GM19397 (cell line): ENCODE measurements at regions not wholly inside any gene's neighbourhood (a gene's known extent, or its start where the extent isn't known, plus 50 kb on each side); places are given as distances from the start of the nearest gene placed in this dataset.
"Not testable (repeated sequence)": the region's sequence is repeated elsewhere in the genome, so short reads cannot be mapped to it uniquely, and the experiment has no call there.

Experiments
- ATAC-seq: cut with Tn5 transposase; IDR thresholded peaks from one replicate; pipeline ENCODE4 v1.9.1; 2021; ENCODE audit warnings: mild to moderate bottlenecking, moderate library complexity; ENCODE audit not compliant: unreplicated experiment

DNA sequence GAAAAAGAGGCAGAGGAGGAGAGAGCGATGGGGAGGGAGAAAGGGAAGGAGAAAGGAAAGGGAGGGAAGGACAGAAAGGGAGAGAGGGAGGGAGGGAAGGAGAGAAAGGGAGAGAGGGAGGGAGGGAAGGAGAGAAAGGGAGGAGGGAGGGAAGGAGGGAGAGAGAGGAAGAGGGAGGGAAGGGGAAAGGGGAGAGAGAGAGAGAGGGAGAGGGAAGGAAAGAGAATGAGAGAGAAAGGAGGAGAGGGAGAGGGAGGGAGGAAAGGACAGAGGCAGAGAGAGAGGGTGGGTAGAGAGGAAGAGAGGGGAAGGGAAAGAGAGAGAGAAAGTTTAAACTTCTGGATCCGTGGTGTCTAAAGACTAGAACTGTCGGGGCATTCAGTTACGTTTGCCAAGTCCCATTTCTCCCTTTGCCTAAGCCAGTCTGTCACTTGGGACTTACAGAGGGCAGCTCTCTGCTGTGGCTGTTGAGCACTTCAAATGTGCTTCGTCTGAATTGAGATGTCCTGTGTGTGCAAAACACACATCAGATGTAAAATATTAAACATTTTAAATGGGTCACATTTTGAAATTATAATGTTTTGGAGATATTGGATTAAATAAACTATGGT, 62.6 kb downstream of the PLXNA1 start:
- no peak for ATAC-seq

DNA sequence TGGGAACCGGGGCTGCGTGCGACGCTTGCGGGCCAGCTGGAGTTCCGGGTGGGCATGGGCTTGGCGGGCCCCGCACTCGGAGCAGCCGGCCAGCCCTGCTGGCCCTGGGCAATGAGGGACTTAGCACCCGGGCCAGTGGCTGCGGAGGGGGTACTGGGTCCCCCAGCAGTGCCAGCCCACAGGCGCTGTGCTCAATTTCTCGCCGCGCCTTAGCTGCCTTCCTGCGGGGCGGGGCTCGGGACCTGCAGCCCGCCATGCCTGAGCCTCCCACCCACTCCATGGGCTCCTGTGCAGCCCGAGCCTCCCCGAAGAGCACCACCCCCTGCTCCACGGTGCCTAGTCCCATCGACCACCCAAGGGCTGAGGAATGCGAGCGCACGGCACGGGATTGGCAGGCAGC, 63.8 kb downstream of the PLXNA1 start:
- ATAC-seq, result not testable (repeated sequence)

DNA sequence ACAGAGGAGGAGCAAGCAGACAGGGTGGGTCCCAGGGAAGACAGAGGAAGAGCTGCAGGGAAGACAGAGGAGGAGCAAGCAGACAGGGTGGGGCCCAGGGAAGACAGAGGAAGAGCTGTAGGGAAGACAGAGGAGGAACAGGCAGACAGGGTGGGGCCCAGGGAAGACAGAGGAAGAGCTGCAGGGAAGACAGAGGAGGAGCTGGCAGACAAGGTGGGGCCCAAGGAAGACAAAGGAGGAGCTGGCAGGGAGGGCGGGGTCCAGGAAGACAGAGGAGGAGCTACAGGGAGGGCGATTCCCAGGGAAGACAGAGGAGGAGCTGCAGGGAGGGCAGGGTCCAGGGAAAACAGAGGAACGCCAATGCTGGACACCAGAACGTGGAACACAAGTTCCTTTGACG, 66.5 kb downstream of the PLXNA1 start:
- no peak for ATAC-seq

DNA sequence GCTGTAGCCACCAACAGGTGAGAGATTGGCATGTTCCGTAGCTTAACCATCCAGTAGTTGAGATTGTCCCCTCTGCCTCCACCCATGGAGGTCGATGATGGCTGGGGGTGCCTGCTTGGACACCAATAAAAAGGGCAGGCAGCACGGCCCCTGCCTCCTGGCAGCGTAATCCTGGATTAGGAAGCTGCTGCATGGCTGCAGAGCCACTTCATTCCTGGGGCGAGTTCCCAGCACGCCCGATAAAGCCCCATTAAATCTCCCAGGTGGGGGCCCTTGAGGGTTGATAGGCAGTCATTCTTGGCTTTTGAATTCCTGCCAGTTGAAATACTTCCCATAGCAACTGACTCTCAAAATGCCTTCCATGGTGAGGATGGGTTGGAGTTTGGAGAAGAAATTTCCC, 67.8 kb downstream of the PLXNA1 start:
- no peak for ATAC-seq

DNA sequence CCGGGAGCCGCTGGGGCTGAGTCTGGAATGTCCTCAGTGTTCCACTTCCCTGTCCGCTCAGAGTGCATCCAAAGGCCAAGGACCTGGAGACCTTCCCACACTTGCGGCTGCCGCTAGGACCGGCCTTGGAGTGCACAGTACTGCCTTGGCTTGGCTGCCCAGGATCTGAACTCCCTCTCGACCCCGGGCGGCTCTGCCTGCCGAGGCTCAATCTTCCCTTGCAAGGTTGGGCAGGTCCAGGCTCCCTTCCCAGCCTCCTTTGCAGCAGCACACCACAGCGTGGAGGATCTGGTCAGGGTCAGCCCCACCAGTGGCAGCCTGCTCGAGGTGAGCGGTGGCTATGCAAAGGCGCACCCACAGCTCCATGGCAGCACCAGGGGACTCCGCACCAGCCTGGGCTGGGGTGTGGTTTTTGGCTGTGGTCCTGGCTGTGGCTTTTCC, 69.2 kb downstream of the PLXNA1 start:
- ATAC-seq, result no peak

DNA sequence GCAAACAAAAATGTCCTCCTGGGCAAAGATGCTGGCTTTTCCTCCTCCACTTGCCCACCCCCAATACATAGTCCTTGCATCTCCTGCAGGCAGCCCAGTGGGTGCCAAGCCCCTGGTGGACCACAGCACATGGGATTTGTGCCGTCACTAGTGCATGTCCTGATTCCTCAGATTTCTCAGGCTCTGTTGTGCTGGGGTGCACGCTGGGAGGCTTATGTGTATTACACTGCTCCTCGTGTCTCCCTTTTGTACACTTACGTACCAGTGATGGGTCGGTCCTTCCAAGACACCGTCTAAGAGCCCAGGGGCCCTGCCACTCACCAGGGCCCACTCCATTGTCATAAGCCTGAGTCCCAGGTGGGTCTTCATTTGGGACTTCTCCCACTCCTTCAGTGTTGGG, 70.1 kb downstream of the PLXNA1 start:
- ATAC-seq, result no peak

DNA sequence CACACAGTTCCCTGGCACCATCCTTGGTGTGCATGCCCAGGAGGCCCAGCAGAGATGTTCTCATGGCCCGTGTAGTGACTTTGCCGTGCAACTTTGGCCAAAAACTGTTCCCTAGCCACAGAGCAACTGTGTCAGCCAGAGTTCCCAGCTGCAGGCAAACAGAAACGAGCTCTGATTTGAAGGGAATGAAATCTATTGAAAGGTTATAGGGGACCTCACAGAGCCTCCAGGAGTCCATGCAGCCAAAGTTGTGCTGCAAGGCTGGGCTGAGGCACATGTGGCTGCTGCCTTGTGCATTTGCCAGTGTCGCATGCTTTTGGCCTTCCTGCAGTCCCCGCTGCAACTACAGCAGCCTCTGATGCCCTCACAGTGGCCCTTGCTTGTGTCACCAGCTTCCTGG, 70.5 kb downstream of the PLXNA1 start:
- ATAC-seq, result no peak

DNA sequence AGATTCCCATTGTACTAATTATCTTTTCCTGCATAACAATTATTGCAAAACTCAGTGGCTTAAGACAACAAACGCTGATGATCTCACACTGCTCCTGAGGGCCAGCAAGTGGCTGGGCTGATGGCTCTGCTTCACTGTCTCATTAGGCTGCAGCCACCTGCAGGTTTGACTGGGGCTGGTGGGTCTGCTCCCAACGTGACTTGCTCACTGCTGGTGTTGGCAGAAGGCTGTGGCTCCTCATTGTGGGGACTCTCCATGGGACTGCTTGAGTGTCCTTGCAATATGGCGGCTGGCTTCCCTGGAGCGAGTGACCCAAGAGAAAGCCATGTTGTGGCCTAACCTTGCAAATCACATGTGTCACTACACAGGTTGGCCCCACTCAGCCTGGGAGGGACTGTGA, 71.1 kb downstream of the PLXNA1 start:
- no peak for ATAC-seq

DNA sequence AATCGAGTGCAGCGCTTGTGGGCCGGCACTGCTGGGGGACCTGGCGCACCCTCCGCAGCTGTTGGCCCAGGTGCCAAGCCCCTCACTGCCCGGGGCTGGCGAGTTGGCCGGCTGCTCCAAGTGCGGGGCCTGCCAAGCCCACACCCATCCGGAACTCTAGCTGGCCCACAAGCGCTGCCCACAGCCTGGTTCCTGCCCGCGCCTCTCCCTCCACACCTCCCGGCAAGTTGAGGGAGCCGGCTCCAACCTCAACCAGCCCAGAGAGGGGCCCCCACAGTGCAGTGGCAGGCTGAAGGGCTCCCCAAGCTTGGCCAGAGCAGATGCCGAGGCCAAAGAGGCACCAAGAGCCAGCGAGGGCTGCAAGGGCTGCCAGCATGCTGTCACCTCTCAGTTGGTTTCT, 73.4 kb downstream of the PLXNA1 start:
- no peak for ATAC-seq

DNA sequence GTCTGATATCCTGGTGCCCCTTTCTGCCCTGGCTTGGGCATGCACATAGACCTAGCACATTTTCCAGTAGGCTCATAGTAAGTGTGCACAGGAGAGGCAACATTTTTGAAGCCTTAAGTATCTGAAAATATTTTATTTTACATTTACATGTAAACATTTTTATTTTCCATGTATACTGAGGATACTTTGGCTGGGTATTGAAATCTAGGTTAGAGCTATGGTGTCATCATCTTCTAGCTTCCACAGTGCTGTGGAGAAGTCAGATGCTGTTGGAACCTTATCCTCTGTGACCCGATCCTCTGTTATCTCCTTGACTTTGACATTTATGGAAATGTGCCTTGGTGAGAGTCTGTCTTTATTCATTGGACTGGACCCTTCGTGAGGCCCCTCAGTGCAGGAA, 74.1 kb downstream of the PLXNA1 start:
- ATAC-seq, result no peak

DNA sequence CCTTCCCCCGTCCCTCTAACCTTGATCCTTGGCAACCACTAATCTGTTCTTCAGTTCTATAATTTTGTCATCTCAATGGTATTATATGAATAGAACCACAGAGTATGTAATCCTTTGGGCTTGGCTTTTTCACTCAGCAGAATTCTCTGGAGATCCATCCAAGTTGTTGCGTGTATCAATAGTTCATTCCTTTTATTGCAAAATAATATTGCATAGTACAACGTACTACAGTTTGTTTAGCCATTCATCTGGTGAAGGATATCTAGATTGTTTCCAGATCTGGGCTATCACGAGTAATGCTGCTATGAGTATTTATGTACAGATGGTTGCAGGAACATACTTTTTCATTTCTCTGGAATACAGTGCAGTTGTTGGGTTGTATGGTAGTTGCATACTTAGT, 76.2 kb downstream of the PLXNA1 start:
- no peak for ATAC-seq

DNA sequence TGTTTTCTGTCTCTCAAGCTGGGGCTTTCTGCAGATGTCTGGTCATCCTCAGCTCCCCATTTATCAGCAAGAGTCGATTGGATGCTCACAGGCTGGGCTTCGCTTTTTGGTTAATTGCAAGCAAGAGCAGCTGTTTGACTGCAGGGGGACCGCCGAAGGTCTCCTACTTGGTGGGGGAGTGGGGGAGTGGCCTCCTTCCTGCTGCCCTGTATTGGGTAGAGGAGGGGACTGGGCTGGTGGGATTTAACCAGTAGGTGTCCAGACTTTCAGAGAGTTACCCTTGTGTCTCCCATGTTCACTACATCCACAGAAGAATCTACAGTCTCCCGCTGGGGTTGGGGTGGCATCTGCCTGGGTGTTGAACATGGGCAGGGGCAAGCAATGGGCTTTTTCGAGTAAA, 78.7 kb downstream of the PLXNA1 start:
- no peak for ATAC-seq

DNA sequence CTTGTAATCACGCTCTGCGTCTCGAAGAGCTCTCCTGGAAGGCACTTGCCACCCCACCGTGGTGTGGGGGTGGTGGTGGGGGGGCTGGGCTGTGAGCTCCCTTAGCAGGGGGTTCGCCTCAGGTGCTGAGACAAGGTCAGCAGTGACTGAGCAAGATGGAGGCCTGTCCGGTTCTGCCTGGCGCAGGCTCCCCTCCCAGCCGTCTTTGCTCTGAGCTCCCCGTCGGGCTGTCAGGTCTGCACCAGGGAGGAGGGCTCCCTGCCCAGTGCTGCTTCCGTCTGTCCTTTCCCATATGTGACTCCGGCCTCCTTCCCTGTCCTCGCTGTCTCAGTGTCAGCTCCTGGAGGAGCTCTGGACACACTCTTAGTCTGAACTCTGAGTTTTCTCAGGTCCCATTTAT, 80.0 kb downstream of the PLXNA1 start:
- ATAC-seq, result no peak

DNA sequence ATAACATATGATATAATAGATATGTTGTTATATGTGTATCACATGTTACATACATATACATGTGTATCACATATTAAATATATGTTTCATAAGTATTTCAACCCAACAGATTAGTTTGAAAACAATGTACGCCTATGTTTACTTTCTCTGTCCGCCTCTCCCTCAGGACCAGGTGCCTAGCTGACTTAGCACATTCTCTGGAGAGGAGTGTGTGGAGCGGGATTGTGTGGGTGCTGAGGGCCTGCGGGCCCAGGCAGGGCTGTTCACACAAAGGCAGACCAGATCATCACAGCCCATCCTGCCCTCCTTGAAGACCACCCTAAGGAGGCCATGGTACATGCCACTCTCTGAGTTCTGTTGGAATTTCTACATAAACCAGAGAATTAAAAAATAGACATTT, 81.0 kb downstream of the PLXNA1 start:
- no peak for ATAC-seq

DNA sequence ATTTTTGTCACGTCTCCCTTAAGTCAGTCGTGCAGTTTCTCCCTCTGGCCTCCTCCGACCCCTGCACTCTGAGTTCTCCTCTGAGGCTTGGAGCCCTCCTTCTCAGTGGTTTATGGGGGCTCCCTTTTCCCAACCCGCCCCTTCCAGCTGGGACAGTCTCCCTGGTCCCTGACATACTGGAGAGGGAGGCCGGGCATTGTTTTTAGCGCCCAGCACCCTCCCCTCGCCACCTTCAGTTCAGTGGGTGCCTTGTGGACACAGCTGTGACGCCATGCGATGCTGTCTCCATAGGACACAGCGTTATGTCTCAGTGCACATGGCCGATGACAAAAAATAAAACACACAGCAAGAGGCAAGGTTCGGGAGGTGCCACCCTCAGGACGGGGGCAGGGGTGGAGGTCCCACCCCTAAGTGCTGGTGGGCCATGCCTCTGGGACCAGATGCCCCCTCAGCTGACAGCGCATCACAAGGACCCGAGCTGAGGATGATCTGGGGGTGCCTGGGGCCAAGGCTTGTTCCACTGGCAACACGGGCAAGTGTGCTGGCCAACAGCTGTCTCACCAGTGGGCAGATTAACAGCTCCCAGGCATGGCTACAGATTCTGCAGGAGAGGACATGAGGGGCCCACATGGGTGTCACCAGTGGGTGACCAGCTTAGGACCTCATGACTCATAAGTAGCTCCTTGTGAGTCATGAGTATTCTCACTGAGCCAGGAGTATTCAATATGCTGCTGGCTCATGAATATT, 81.6 kb downstream of the PLXNA1 start:
- no peak for ATAC-seq

DNA sequence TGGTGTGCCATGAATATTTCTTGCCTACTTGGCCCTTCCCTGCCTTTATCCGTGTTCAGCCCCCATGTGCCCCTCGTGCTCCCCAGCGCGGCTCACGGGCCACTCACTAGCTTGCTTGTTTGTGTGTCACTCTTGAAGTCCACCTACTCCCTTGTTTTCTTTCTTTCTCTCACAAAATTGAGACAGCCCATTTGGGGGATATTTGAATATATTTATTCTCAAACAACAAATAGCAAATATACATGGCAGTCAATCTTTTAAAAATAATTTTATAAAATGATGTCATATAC, 82.2 kb downstream of the PLXNA1 start:
- ATAC-seq, result no peak

DNA sequence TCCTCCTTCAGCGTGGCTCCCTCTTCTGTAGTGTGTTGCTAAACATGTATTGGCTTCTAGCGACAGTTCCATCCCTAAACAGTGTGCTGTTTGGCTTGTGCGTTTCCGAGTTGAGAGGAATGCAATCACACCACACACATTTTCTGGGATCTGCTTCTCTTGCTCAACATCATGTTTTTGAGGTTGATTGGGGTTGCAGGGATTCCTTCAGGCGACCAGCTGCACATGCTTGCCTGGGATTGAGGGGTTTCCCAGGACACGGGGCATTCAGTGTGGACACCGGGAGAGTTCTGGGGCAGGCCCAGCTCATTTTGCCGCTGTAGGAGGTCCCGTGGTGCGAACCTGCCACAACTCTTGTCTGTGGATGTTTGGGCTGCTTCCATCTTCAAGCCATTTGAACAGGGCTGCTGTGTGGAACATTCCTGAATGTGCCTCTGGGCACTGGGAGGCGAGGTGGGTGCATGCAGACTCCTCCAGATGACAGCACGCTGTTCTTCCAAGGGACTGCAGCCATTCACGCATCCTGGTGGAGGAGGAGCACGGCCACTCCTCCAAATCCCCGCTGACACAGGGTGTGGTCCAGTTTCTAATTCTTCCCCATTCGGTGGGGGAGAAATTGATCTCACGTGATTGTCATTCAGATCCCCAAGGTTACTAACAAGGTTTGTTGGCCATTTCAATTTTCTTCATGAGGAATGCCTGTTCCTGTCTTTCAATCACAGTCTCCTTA, 82.8 kb downstream of the PLXNA1 start:
- ATAC-seq, result no peak

DNA sequence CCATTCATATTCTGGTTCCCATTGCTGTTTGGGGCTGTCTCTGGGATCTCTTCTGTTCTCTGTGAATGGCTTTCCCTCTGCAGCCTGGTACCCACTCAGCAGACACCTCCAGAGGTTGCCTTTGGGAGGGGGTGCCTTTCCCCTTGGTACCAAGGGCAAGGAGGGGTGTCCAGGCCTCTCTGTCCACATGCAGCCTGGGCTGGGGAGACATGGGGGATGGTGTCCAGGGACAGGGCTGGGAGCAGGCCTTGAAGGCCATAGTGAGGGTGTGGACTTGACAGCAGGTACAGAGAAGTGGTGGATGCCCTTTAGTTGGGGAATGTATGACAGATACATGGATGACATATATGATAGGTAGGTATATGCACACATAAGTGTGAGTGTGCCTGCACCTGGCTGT, 83.7 kb downstream of the PLXNA1 start:
- ATAC-seq, result no peak

DNA sequence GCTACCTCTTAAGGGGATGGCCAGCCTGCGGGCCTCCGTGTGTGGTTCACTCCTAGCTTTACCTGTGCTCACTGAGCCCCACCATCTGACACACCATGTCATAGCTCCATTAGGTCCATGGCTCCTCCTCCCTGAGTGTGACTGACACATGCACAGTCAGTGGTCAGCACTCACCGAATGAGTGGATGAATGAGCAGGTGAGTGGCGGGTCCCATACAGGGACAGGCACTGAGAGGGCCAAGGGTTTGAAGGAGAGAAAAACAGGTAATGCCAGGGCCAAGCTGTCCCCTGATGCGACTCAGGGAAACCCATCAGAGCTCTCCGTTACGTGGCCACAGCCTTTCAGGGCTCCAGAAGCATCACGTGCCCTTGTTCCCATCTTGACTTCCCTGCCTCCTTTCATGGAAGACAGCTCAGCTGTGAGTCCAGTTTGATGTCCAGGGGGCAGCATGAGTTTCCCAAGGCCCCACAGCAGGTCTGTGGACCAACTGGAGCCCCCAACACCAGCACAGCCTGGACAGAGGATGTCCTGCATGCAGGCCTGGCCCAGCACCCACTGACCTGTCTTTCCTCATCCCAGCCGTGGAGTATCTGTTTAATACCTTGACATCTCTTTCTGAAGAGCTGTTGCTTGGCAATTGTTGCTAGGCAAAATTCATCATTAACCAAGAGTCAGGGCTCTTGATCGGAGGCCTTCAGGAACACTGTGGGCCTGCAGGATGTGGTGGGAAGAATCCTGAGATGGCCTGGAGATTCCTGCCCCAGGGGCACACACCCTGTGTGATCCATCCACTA, 84.4 kb downstream of the PLXNA1 start:
- no peak for ATAC-seq

DNA sequence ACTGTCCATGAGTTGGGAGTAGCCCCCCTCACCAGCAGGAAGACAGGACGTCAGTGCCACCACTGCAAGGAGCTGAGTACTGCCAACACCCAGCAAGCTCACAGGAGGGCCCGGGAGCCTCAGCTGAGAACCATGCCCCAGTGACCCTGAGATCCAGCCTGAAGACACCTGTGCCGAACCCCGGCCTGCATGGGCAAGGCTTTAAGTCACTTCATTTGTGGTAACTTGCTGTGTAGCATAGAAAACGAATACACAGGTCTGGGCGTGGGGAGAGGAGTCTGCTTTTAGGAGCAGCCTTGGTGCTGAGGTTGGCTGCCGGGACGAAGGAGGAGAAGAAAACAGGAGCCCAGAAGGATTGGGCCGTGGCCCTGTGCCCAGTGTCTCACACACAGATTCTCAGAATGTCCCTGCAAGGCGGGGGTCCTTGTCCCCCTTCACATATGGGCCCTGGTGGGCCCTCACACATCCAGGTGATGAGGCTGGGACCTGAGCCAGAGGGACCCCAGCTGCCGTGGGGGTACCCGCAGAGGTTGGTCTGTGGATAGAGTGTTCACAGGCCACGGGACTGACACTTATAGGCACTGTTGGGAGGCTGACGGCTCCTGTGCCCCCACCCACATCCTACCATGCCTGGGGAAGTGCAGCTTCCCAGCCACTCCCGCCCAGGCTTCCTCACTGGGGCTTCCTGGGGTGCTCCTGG, 85.3 kb downstream of the PLXNA1 start:
- ATAC-seq, result no peak

DNA sequence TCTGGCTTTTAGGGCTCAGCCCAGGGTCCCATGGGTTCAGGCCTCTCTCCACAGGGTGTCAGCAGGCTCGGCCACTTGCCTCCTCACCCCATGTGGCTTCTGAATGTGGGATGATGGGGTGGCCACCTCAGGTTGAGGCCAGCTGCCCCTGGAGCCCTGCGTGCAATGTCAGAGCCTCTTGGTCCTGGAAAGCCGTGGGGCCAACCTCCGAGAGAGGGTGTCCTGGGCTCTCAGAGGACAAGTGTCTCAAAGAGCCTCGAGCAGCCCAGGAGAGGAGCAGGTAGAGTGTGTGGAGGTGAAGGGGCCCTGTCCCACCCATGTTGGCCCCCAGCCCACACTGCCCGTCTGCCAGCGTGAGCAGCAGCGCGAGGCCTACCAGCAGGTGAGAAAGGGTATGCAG, 86.0 kb downstream of the PLXNA1 start:
- ATAC-seq, result no peak
